ENCODE measurements at regions not wholly inside any gene's neighbourhood (a gene's known extent, or its start where the extent isn't known, plus 50 kb on each side); places are given as distances from the start of the nearest gene placed in this dataset.

GRCh38 chr4:97144199-97144598 is 999.1 kb downstream of the STPG2 start:
- TF ChIP-seq CTCF (conservative IDR thresholded peaks at IDR 0.05; ENCODE audit: low read length), result no peak
- TF ChIP-seq EZH2phosphoT487 (IDR thresholded peaks at IDR 0.05; ENCODE audit: borderline replicate concordance), result no peak
